Naive thymus-derived CD4-positive, alpha-beta T cell (primary cell): ENCODE measurements at regions not wholly inside any gene's neighbourhood (a gene's known extent, or its start where the extent isn't known, plus 50 kb on each side); places are given as distances from the start of the nearest gene placed in this dataset.
"Not testable (repeated sequence)": the region's sequence is repeated elsewhere in the genome, so short reads cannot be mapped to it uniquely, and the experiment has no call there.

Experiments used
- ATAC-seq: fragments of 150-1000 bp; cut with Tn5 transposase; 2 replicates; pipeline ENCODE4 v1.10.0; 2021; ENCODE audit warnings: mild to moderate bottlenecking, moderate library complexity
- CTCF ChIA-PET: fragments of 350-600 bp; sonication (Branson Sonifier 250); formaldehyde crosslinking; loops from one replicate; lab custom pipeline; 2021; ENCODE audit warnings: antibody characterized with exemption; lab: Charles Lee
- POLR2A ChIA-PET: fragments of 350-600 bp; sonication (Branson Sonifier 250); formaldehyde crosslinking; loops from one replicate; lab custom pipeline; 2021; ENCODE audit warnings: antibody characterized with exemption, inconsistent platforms; lab: Charles Lee
- DNase-seq, 9 donors: peaks; one replicate each; pipeline versions ENCODE4 v3.0.0 to v3.0.0-alpha.2; 2020 to 2022; ENCODE audit warnings: mixed read lengths in 1 of 9
- H3K27ac ChIP-seq: one replicate; pipeline ENCODE4 v1.7.0; 2013; ENCODE audit warnings: mild to moderate bottlenecking, low read depth, low read length, moderate library complexity
- H3K27me3 ChIP-seq, 2 donors: one replicate each; pipeline ENCODE4 v1.7.0; 2013; ENCODE audit warnings: low read length in 2 of 2, mild to moderate bottlenecking in 2 of 2, moderate library complexity in 2 of 2; ENCODE audit not compliant: control insufficient read depth in 2 of 2, insufficient read depth in 2 of 2
- H3K36me3 ChIP-seq, 3 experiments: 1 replicate in 2 of 3; 2 replicates in 1 of 3; pipeline ENCODE4 v1.7.0; 2013; ENCODE audit warnings: low read length in 3 of 3, mild to moderate bottlenecking in 3 of 3, moderate library complexity in 1 of 3; ENCODE audit not compliant: insufficient read depth in 3 of 3, control insufficient read depth in 2 of 3
- H3K4me1 ChIP-seq, 2 donors: one replicate each; pipeline ENCODE4 v1.7.0; 2013; ENCODE audit warnings: low read length in 2 of 2, mild to moderate bottlenecking in 2 of 2, moderate library complexity in 1 of 2; ENCODE audit not compliant: control insufficient read depth in 2 of 2, insufficient read depth in 2 of 2
- H3K4me3 ChIP-seq: 2 replicates; pipeline ENCODE4 v1.7.0; 2013; ENCODE audit warnings: mild to moderate bottlenecking, low read length
- H3K9me3 ChIP-seq, 3 experiments: 1 replicate in 2 of 3; 2 replicates in 1 of 3; pipeline ENCODE4 v1.7.0; 2013; ENCODE audit warnings: low read length in 3 of 3; ENCODE audit not compliant: control insufficient read depth in 2 of 3
- H3K27ac Mint-ChIP-seq, 9 donors: one replicate each; pipeline ENCODE4 v1.8.0; 2020 to 2022; ENCODE audit warnings: mixed read lengths in 9 of 9, mild to moderate bottlenecking in 8 of 9, moderate library complexity in 5 of 9, inconsistent platforms in 2 of 9
- H3K27me3 Mint-ChIP-seq, 5 donors: one replicate each; pipeline ENCODE4 v1.8.0; 2021 to 2022; ENCODE audit warnings: mixed read lengths in 5 of 5, mild to moderate bottlenecking in 1 of 5
- H3K36me3 Mint-ChIP-seq, 5 donors: one replicate each; pipeline ENCODE4 v1.8.0; 2020 to 2022; ENCODE audit warnings: mixed read lengths in 5 of 5, mild to moderate bottlenecking in 3 of 5, inconsistent platforms in 1 of 5
- H3K4me1 Mint-ChIP-seq, 7 donors: one replicate each; pipeline ENCODE4 v1.8.0; 2020 to 2022; ENCODE audit warnings: mixed read lengths in 7 of 7, mild to moderate bottlenecking in 3 of 7, inconsistent platforms in 1 of 7
- H3K4me3 Mint-ChIP-seq, 10 donors: one replicate each; pipeline ENCODE4 v1.8.0; 2020 to 2022; ENCODE audit warnings: mild to moderate bottlenecking in 10 of 10, mixed read lengths in 10 of 10, moderate library complexity in 6 of 10, inconsistent platforms in 2 of 10
- H3K9me3 Mint-ChIP-seq, 11 donors: one replicate each; pipeline ENCODE4 v1.8.0; 2020 to 2022; ENCODE audit warnings: mixed read lengths in 11 of 11, mild to moderate bottlenecking in 4 of 11, inconsistent platforms in 1 of 11, moderate library complexity in 1 of 11
- intact Hi-C, 2 donors: fragments of 100-400 bp; cut with micrococcal nuclease; formaldehyde crosslinking; loops; one replicate each; pipeline ENCODE4 v1.15.1; 2023

GRCh38 chr11:38392176-38392575 is 1794.1 kb upstream of the RAG2 start:
- ATAC-seq (no peak), DNase-seq (no peak)
- Mint-ChIP-seq H3K27me3 (no peaks in the 10 kb centered on the region), H3K4me1 (no peaks in the 10 kb centered on the region), H3K4me3 (no peak overlapping the region), H3K27ac (no peak overlapping the region), H3K9me3 (peaks cover 0 to 20% (median 8%) of the 10 kb centered on the region in 11 donors), H3K36me3 (no peaks in the 10 kb centered on the region)
- intact Hi-C loops, result no loop called here
- ChIA-PET POLR2A (no interaction called here), CTCF (no interaction called here)
- H3K27ac ChIP-seq, result no peak overlapping the region
- H3K36me3 ChIP-seq, result no peaks in the 10 kb centered on the region
- no peak overlapping the region for H3K4me3 ChIP-seq
- H3K4me1 ChIP-seq, result no peaks in the 10 kb centered on the region
- no peaks in the 10 kb centered on the region for H3K9me3 ChIP-seq
- no peaks in the 10 kb centered on the region for H3K27me3 ChIP-seq

- POLR2A ChIA-PET, result no interaction called here
- ATAC-seq, result no peak
- no peak overlapping the region for H3K27ac ChIP-seq
- H3K27me3 ChIP-seq, result no peaks in the 10 kb centered on the region
- no peaks in the 10 kb centered on the region for H3K36me3 ChIP-seq
- no peak overlapping the region for H3K27ac Mint-ChIP-seq
- intact Hi-C loops, result no loop called here
- H3K4me1 Mint-ChIP-seq, result no peaks in the 10 kb centered on the region
- H3K4me3 ChIP-seq, result no peak overlapping the region
- H3K27me3 Mint-ChIP-seq, result no peaks in the 10 kb centered on the region
- H3K9me3 Mint-ChIP-seq, result peaks cover 0 to 11% (median 6%) of the 10 kb centered on the region in 11 donors
- no peak for DNase-seq
- H3K4me3 Mint-ChIP-seq, result no peak overlapping the region
- H3K9me3 ChIP-seq, result no peaks in the 10 kb centered on the region
- no peaks in the 10 kb centered on the region for H3K4me1 ChIP-seq
- no peaks in the 10 kb centered on the region for H3K36me3 Mint-ChIP-seq
- CTCF ChIA-PET, result no interaction called here
Observed at GRCh38 chr11:38384568-38384967, 1786.5 kb upstream of the RAG2 start.

DNA sequence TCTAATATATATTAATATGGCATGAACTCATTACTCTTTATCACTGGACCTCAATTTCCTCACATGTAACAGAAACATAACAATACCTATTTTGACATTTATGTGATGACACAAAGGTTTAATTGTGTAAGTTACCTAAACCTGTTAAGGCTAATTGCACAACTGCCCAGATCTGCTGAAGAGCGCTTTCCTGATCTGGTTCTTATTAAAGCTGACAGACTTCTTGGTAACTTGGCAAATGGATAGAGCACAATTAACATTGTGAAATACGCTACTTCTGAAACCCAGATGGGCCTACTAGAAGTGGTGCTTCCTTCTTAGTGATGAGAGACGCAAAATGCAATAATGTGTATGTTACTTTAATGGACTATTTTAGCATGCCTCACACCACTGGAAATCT is 1767.2 kb upstream of the RAG2 start:
- H3K27ac ChIP-seq, result no peak overlapping the region
- no peaks in the 10 kb centered on the region for H3K27me3 Mint-ChIP-seq
- peaks cover 0 to 23% (median 8%) of the 10 kb centered on the region in 11 donors for H3K9me3 Mint-ChIP-seq
- no peaks in the 10 kb centered on the region for H3K4me1 Mint-ChIP-seq
- intact Hi-C loops, result no loop called here
- ChIA-PET POLR2A (no interaction called here), CTCF (no interaction called here)
- H3K27ac Mint-ChIP-seq, result no peak overlapping the region
- no peaks in the 10 kb centered on the region for H3K36me3 Mint-ChIP-seq
- no peak overlapping the region for H3K4me3 Mint-ChIP-seq
- DNase-seq, result no peak
- H3K4me1 ChIP-seq, result no peaks in the 10 kb centered on the region
- H3K9me3 ChIP-seq, result no peaks in the 10 kb centered on the region
- H3K27me3 ChIP-seq, result no peaks in the 10 kb centered on the region
- H3K4me3 ChIP-seq, result no peak overlapping the region
- ATAC-seq, result no peak
- H3K36me3 ChIP-seq, result no peaks in the 10 kb centered on the region

- H3K36me3 Mint-ChIP-seq, result no peaks in the 10 kb centered on the region
- no peaks in the 10 kb centered on the region for H3K4me1 Mint-ChIP-seq
- H3K4me1 ChIP-seq, result no peaks in the 10 kb centered on the region
- no peak overlapping the region for H3K4me3 Mint-ChIP-seq
- H3K4me3 ChIP-seq, result no peak overlapping the region
- peaks cover 6 to 32% (median 8%) of the 10 kb centered on the region in 11 donors for H3K9me3 Mint-ChIP-seq
- no peak overlapping the region for H3K27ac Mint-ChIP-seq
- H3K27ac ChIP-seq, result no peak overlapping the region
- DNase-seq (no peak), ATAC-seq (no peak)
- peaks cover 0 to 4% (median 0%) of the 10 kb centered on the region in 3 experiments for H3K9me3 ChIP-seq
- intact Hi-C loops, result no loop called here
- no peaks in the 10 kb centered on the region for H3K27me3 ChIP-seq
- H3K36me3 ChIP-seq, result no peaks in the 10 kb centered on the region
- H3K27me3 Mint-ChIP-seq, result no peaks in the 10 kb centered on the region
- CTCF ChIA-PET, result no interaction called here
- POLR2A ChIA-PET, result no interaction called here
Observed at GRCh38 chr11:38356255-38356654, 1758.2 kb upstream of the RAG2 start.

- no peaks in the 10 kb centered on the region for H3K4me1 ChIP-seq
- H3K4me3 ChIP-seq, result no peak overlapping the region
- no peaks in the 10 kb centered on the region for H3K36me3 ChIP-seq
- H3K27me3 ChIP-seq, result no peaks in the 10 kb centered on the region
- Mint-ChIP-seq H3K9me3 (peaks cover 1 to 23% (median 10%) of the 10 kb centered on the region in 11 donors), H3K27ac (no peak overlapping the region), H3K4me1 (no peaks in the 10 kb centered on the region), H3K4me3 (no peak overlapping the region), H3K36me3 (peaks cover 0 to 4% (median 0%) of the 10 kb centered on the region in 5 donors), H3K27me3 (no peaks in the 10 kb centered on the region)
- ATAC-seq (no peak), DNase-seq (no peak)
- H3K27ac ChIP-seq, result no peak overlapping the region
- POLR2A ChIA-PET, result no interaction called here
- intact Hi-C loops, result no loop called here
- CTCF ChIA-PET, result no interaction called here
- H3K9me3 ChIP-seq, result no peaks in the 10 kb centered on the region
Observed at GRCh38 chr11:38345286-38345685, 1747.2 kb upstream of the RAG2 start.

DNA sequence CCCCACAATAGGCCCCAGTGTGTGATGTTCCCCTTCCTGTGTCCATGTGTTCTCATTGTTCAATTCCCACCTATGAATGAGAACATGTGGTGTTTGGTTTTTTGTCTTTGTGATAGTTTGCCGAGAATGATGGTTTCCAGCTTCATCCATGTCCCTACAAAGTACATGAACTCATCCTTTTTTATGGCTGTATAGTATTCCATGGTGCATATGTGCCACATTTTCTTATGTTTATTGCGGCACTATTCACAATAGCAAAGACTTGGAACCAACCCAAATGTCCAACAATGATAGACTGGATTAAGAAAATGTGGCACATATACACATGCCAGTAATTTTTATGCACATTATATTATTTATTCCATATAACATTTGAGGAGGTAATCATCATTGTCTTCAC is 1743.6 kb upstream of the RAG2 start:
- ATAC-seq, DNase-seq, H3K4me1 ChIP-seq, H3K4me3 ChIP-seq, H3K27ac Mint-ChIP-seq, H3K4me3 Mint-ChIP-seq, H3K27me3 ChIP-seq, POLR2A ChIA-PET, H3K36me3 Mint-ChIP-seq, H3K4me1 Mint-ChIP-seq, H3K36me3 ChIP-seq, H3K27me3 Mint-ChIP-seq, H3K9me3 ChIP-seq, intact Hi-C loops, CTCF ChIA-PET, H3K27ac ChIP-seq: not testable (repeated sequence)
- H3K9me3 Mint-ChIP-seq, result peaks cover 0 to 24% (median 9%) of the 10 kb centered on the region in 11 donors

DNA sequence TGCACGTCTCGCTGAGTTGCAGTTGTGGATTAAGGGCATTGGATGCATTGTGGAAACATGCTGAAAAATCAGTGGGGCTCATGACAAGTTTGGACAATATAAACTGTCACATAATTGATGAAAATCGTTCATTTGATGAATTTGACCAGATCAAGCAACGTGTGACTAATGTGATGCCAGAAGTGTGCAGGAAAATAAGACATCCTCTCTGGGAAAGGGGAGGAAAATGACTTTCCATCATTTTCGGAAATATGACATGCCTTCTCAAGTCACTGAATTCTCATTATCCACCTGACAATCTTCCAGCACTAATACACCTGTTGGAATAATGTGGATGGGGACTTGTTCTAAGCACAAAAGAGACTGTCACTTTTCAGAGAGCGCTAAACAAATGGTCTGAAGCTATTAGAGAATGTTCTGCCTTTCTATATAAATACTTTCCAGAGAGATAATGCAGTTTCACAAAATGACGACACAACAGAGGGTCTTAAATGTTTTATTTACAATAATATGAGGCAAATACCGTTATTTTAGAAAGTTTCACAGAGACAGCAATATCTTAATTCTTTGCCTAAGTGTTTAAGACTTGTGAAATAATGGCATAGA is 1741.9 kb upstream of the RAG2 start:
- POLR2A ChIA-PET, result no interaction called here
- Histone ChIP-seq H3K9me3 (no peaks in the 10 kb centered on the region), H3K4me1 (no peaks in the 10 kb centered on the region), H3K27ac (no peak overlapping the region), H3K36me3 (no peaks in the 10 kb centered on the region), H3K4me3 (no peak overlapping the region), H3K27me3 (no peaks in the 10 kb centered on the region)
- intact Hi-C loops, result no loop called here
- H3K4me1 Mint-ChIP-seq, result no peaks in the 10 kb centered on the region
- H3K36me3 Mint-ChIP-seq, result peaks cover 0 to 8% (median 0%) of the 10 kb centered on the region in 5 donors
- H3K27ac Mint-ChIP-seq, result no peak overlapping the region
- no peak for DNase-seq
- H3K27me3 Mint-ChIP-seq, result no peaks in the 10 kb centered on the region
- H3K9me3 Mint-ChIP-seq, result peaks cover 0 to 27% (median 12%) of the 10 kb centered on the region in 11 donors
- CTCF ChIA-PET, result no interaction called here
- H3K4me3 Mint-ChIP-seq, result no peak overlapping the region
- ATAC-seq, result no peak
